Loucy (cell line): ENCODE measurements at regions not wholly inside any gene's neighbourhood (a gene's known extent, or its start where the extent isn't known, plus 50 kb on each side); places are given as distances from the start of the nearest gene placed in this dataset.

Experiments
- H2AFZ ChIP-seq: fragments of 200-600 bp; sonication (generic); 2 replicates; pipeline ENCODE4 v1.6.0; 2016; ENCODE audit warnings: antibody characterized with exemption, mild to moderate bottlenecking, low read length, moderate library complexity
- H3F3A ChIP-seq: fragments of 200-600 bp; 2 replicates; pipeline ENCODE4 v1.6.0; 2016; ENCODE audit warnings: antibody characterized with exemption, low read depth, mild to moderate bottlenecking
- H3K27me3 ChIP-seq: fragments of 200-600 bp; sonication (generic); 2 replicates; pipeline ENCODE4 v1.6.1; 2014; ENCODE audit warnings: low read length, mild to moderate bottlenecking; ENCODE audit not compliant: insufficient read depth, poor library complexity, severe bottlenecking
- H3K36me3 ChIP-seq: fragments of 200-600 bp; sonication (generic); 2 replicates; pipeline ENCODE4 v1.6.1; 2016; ENCODE audit warnings: low read length; ENCODE audit not compliant: insufficient read depth
- H3K4me1 ChIP-seq: fragments of 200-600 bp; sonication (generic); 2 replicates; pipeline ENCODE4 v1.5.1; 2014; ENCODE audit warnings: low read length, mild to moderate bottlenecking; ENCODE audit not compliant: insufficient read depth, poor library complexity, severe bottlenecking
- H3K4me2 ChIP-seq: fragments of 200-600 bp; sonication (generic); 2 replicates; pipeline ENCODE4 v1.6.0; 2014; ENCODE audit warnings: antibody characterized with exemption, low read length, low read depth, mild to moderate bottlenecking; ENCODE audit not compliant: poor library complexity, severe bottlenecking
- H3K4me3 ChIP-seq: fragments of 200-600 bp; sonication (generic); 2 replicates; pipeline ENCODE4 v1.5.1; 2014; ENCODE audit warnings: low read length, mild to moderate bottlenecking, mixed read lengths; ENCODE audit not compliant: poor library complexity, severe bottlenecking
- H3K79me2 ChIP-seq: fragments of 200-600 bp; sonication (generic); 2 replicates; pipeline ENCODE4 v1.6.1; 2014; ENCODE audit warnings: low read length; ENCODE audit not compliant: insufficient read depth
- H3K9ac ChIP-seq: fragments of 200-600 bp; sonication (generic); 2 replicates; pipeline ENCODE4 v1.6.0; 2014; ENCODE audit warnings: mild to moderate bottlenecking, low read depth, low read length, moderate library complexity; ENCODE audit not compliant: poor library complexity, severe bottlenecking
- H3K9me2 ChIP-seq: fragments of 200-600 bp; sonication (generic); replicated peaks from 2 replicates; pipeline ENCODE4 v1.6.1; 2016; ENCODE audit warnings: low read depth, low read length, mixed read lengths
- H3K9me3 ChIP-seq: fragments of 200-600 bp; sonication (generic); 2 replicates; pipeline ENCODE4 v1.6.1; 2014; ENCODE audit warnings: mild to moderate bottlenecking, antibody characterized with exemption, low read length, low read depth; ENCODE audit not compliant: insufficient read depth
- H4K20me1 ChIP-seq: fragments of 200-600 bp; sonication (generic); 2 replicates; pipeline ENCODE4 v1.6.0; 2014; ENCODE audit warnings: antibody characterized with exemption, low read length, mild to moderate bottlenecking; ENCODE audit not compliant: insufficient read depth, poor library complexity, severe bottlenecking
- CTCF ChIP-seq: fragments of 200-600 bp; sonication (generic); conservative IDR thresholded peaks from 2 replicates; pipeline ENCODE4 v1.5.1; 2014; ENCODE audit warnings: mild to moderate bottlenecking, antibody characterized with exemption, low read length
- EZH2phosphoT487 ChIP-seq: fragments of 200-600 bp; IDR thresholded peaks from 2 replicates; pipeline ENCODE4 v1.6.1; 2018; ENCODE audit warnings: antibody characterized with exemption, mild to moderate bottlenecking, moderate library complexity, borderline replicate concordance

DNA sequence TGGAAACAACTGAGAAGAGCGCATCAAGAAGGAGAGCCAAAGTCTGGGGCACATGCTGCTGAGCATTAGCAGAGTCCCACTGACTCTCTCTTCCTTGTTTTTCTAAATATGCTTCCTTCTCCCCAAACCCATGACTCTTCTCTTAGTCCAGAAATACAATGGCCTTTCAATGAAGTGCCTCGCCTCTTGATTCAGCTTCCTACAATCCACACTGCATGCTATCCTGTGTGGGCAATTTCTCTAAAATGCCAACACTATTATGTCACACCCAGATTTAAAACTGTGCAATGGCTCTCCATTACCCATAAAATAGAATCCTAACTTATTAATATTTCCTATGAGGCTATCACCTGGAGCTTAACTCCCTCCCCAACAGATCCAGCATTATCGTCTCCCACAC, 198.6 kb downstream of the RPAP3 start:
- Histone ChIP-seq H3K9ac (no peak overlapping the region), H3K9me2 (no peaks in the 10 kb centered on the region), H3K4me2 (no peak overlapping the region), H3K4me1 (no peaks in the 10 kb centered on the region), H4K20me1 (no peaks in the 10 kb centered on the region), H3K36me3 (no peaks in the 10 kb centered on the region), H2AFZ (no peak overlapping the region), H3K9me3 (no peaks in the 10 kb centered on the region), H3K27me3 (no peaks in the 10 kb centered on the region), H3F3A (no peaks in the 10 kb centered on the region), H3K79me2 (no peaks in the 10 kb centered on the region), H3K4me3 (no peak overlapping the region)
- TF ChIP-seq CTCF (no peak), EZH2phosphoT487 (no peak)

DNA sequence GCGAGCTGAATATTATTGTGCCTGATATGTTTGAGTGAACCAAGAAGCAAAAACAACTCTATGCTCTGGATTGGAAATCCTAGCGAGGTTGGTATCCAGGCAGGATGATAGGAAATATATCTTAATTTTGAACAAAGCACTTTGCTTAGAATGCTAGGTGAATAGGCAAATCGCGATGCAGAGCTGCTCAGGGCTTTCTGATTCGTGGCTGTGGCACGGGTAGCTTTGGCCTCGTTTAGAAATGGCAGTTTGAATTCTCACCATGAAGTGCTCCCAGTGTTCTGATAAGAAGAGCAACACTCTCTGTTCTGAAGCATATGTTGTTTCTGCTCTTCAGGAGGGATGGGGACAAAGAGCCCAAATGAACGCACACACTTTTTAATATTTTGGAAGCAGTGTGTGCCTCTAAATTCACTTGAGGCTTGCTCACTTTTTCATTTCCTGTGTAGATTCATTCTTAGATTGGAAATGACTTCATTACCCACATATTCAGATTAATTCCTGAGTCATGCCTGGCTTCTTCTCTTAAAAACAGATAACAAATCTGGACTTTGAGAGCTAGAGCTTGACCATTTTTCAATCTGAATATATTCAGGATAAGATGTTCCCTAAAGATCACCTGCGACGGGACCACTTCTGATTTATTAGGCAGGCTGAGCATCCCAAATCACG, 200.9 kb downstream of the RPAP3 start:
- Histone ChIP-seq H3K9ac (no peak overlapping the region), H3F3A (no peaks in the 10 kb centered on the region), H3K27me3 (no peaks in the 10 kb centered on the region), H3K4me1 (no peaks in the 10 kb centered on the region), H2AFZ (no peak overlapping the region), H3K9me2 (no peaks in the 10 kb centered on the region), H4K20me1 (no peaks in the 10 kb centered on the region), H3K9me3 (no peaks in the 10 kb centered on the region), H3K79me2 (no peaks in the 10 kb centered on the region), H3K4me3 (no peak overlapping the region), H3K4me2 (no peak overlapping the region), H3K36me3 (no peaks in the 10 kb centered on the region)
- no peak for TF ChIP-seq EZH2phosphoT487
- no peak for TF ChIP-seq CTCF

DNA sequence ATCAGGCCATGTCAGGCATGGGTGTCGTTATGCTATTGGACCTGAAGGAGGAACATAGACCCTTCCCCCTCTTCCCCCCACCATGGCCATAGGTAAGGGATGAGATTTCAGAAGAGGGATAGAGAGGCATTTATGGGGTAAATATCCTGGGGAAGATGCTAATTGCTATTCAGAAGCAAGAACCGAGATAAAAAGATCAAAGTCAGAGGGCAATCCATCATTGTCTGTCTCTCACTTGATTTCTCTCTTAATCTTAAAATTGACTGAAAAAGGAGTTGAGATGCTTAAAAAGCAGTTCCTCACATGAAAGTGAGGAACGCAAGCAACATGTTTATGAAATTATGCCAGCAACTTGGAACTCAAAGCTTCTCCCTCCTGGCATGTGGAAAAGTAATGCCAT, 212.0 kb downstream of the RPAP3 start:
- Histone ChIP-seq H4K20me1 (no peaks in the 10 kb centered on the region), H2AFZ (no peak overlapping the region), H3F3A (no peaks in the 10 kb centered on the region), H3K4me2 (no peak overlapping the region), H3K79me2 (no peaks in the 10 kb centered on the region), H3K9me2 (no peaks in the 10 kb centered on the region), H3K4me1 (no peaks in the 10 kb centered on the region), H3K9ac (no peak overlapping the region), H3K27me3 (no peaks in the 10 kb centered on the region), H3K9me3 (no peaks in the 10 kb centered on the region), H3K4me3 (no peak overlapping the region), H3K36me3 (no peaks in the 10 kb centered on the region)
- TF ChIP-seq EZH2phosphoT487, result no peak
- no peak for TF ChIP-seq CTCF
